ENCODE measurements at regions not wholly inside any gene's neighbourhood (a gene's known extent, or its start where the extent isn't known, plus 50 kb on each side); places are given as distances from the start of the nearest gene placed in this dataset.

GRCh38 chr12:90280033-90280432, 571.4 kb upstream of the ATP2B1 start:
- TF ChIP-seq POLR2A (IDR thresholded peaks at IDR 0.05) = no peak
- no peak for TF ChIP-seq CTCF (IDR thresholded peaks at IDR 0.05)
